Right renal pelvis (tissue), 4 donors: ENCODE measurements at regions not wholly inside any gene's neighbourhood (a gene's known extent, or its start where the extent isn't known, plus 50 kb on each side); places are given as distances from the start of the nearest gene placed in this dataset.
"Not testable (repeated sequence)": the region's sequence is repeated elsewhere in the genome, so short reads cannot be mapped to it uniquely, and the experiment has no call there.

Source experiments
- DNase-seq, 4 donors: peaks; one replicate each; pipeline ENCODE4 v3.0.0-alpha.2; 2013; ENCODE audit warnings: low read depth in 4 of 4, low spot score in 3 of 4, missing footprints in 1 of 4

GRCh38 chr1:209132736-209133467 is 450.6 kb upstream of the CAMK1G start:
- DNase-seq = no peak

- no peak for DNase-seq
These were observed 449.5 kb upstream of the CAMK1G start for GRCh38 chr1:209134001-209134400.

- DNase-seq = no peak
These were observed 439.6 kb upstream of the CAMK1G start for GRCh38 chr1:209143916-209144315.

GRCh38 chr1:209150114-209150513 is 433.4 kb upstream of the CAMK1G start:
- peak; percentile 61 to 66 (median 65) for DNase-seq

- DNase-seq = no peak
These were observed 430.1 kb upstream of the CAMK1G start for GRCh38 chr1:209153411-209153810.

- no peak for DNase-seq
These were observed 428.6 kb upstream of the CAMK1G start for GRCh38 chr1:209154912-209155311.

GRCh38 chr1:209155546-209155945 is 428.0 kb upstream of the CAMK1G start:
- no peak for DNase-seq

- no peak for DNase-seq
These were observed 426.5 kb upstream of the CAMK1G start for GRCh38 chr1:209156991-209157390.

GRCh38 chr1:209157546-209158249 is 425.8 kb upstream of the CAMK1G start:
- DNase-seq = no peak

- DNase-seq = no peak
These were observed 424.7 kb upstream of the CAMK1G start for GRCh38 chr1:209158851-209159250.

DNA sequence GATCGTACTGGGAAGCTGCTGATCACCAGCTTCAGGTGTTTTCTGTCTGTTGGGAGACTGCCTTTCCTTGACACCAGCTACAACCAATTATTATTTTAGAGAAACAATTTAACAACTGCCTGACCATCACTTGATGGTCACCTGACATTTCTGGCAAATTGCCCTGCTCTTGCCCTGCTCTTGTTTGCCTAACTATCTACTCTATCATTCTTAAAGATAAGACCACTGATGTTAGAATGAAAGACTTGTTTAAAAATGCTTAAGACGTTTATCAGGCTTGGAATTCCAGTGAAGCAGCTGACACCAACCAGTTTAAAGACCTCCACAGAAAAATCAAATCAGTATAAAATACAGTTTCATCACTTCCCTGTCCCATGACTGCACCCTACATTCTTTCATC is 423.3 kb upstream of the CAMK1G start:
- no peak for DNase-seq

- no peak for DNase-seq
These were observed 420.9 kb upstream of the CAMK1G start for GRCh38 chr1:209162651-209163050.

GRCh38 chr1:209168204-209168603 is 415.3 kb upstream of the CAMK1G start:
- no peak for DNase-seq

- DNase-seq = no peak
These were observed 412.4 kb upstream of the CAMK1G start for GRCh38 chr1:209171151-209171550.

GRCh38 chr1:209172286-209172685 is 411.2 kb upstream of the CAMK1G start:
- DNase-seq = no peak

DNA sequence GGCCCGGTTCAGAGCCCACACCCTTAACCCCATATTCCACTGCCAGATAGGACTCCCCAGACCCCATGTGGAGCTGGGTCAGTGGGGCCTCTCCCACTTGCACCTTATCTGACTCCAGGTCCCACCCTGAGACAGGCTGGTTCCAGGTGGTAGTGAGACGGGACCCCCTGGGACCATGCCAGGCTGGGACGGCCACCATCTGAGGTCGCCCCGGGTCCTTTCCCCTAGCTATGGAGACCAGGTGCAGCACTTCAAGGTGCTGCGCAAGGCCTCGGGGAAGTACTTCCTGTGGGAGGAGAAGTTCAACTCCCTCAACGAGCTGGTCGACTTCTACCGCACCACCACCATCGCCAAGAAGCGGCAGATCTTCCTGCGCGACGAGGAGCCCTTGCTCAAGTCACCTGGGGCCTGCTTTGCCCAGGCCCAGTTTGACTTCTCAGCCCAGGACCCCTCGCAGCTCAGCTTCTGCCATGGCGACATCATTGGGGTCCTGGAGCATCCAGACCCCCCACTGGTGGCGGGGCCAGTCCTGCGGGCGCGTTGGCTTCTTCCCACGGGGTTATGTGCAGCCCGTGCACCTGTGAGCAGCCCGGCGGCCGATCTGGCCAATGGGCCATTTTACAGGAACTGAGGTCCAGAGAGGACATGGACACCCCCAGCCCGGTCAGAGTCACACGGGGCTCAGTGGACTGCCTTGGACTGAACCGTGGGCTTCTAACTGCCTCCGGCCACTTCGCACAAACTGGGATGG is 410.5 kb upstream of the CAMK1G start:
- DNase-seq = not testable (repeated sequence)

- not testable (repeated sequence) for DNase-seq
These were observed 409.7 kb upstream of the CAMK1G start for GRCh38 chr1:209173796-209174195.

GRCh38 chr1:209176866-209177430 is 406.6 kb upstream of the CAMK1G start:
- no peak for DNase-seq

- DNase-seq = no peak
These were observed 400.3 kb upstream of the CAMK1G start for GRCh38 chr1:209183195-209183594.

DNA sequence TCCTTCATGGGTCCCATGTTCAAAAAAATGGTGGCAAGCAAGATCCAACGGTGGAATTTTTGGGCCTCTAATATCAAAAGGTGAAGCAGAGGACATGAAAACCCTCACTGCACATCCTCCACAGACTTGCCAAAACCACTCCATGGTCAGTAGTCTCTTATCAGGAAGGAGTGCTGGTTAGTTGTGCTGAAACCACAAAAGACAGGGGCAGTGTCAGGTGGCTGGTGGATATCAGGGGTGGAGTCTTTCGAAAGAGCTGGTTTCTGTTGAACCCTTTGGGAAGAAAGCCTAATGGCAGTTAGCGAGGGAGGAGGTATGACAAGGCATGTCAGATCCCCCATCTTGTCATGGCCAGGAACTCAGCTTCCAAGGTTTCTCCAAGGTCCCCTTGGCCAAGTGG is 395.9 kb upstream of the CAMK1G start:
- DNase-seq = no peak

DNA sequence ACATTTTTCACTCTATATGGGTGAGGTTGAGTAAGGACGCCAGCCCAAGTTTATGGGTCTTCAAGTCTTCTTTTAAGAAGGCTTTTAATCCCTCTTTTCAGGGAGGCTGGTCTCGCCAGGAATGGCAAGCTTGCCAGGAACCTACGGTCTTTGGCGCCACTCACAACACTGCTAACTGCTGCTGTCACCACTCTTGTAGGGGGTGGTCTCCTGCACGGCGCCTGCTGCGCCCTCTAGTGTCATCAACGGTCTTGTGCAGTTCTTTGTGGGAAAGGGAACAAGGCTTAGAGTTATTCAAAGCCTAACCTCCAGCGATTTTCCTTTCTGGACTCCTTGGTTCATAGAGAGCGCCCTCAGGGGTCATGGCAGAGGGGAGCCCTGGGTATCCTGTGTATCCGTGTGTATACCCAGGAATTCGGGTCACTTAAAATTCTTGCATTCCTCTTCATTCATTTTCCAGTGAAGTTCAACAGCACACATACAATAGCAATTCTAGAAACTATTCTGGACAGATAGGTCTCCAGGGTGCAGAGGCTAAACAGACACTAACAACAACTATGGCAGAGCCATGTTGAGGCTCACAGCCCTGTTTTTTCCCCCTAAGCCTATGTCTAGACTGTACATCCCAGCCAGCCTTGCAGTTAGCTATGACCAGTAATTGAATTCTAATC is 392.8 kb upstream of the CAMK1G start:
- peak in 2 of 4 donors; percentile 33 to 57 for DNase-seq
